GM18520 (cell line): ENCODE measurements at regions not wholly inside any gene's neighbourhood (a gene's known extent, or its start where the extent isn't known, plus 50 kb on each side); places are given as distances from the start of the nearest gene placed in this dataset.

Experiments used
- ATAC-seq: cut with Tn5 transposase; IDR thresholded peaks from one replicate; pipeline ENCODE4 v1.9.1; 2021; ENCODE audit not compliant: unreplicated experiment

- ATAC-seq = no peak
Measured at GRCh38 chr10:52642208-52642607, 130.4 kb downstream of the MBL2 start.

- no peak for ATAC-seq
Measured at GRCh38 chr10:52644373-52645186, 128.0 kb downstream of the MBL2 start.

GRCh38 chr10:52645187-52645758, 127.3 kb downstream of the MBL2 start:
- no peak for ATAC-seq

GRCh38 chr10:52649511-52649910, 123.1 kb downstream of the MBL2 start:
- ATAC-seq = no peak

- ATAC-seq = no peak
Measured at GRCh38 chr10:52650873-52651272, 121.7 kb downstream of the MBL2 start.

- ATAC-seq = no peak
Measured at GRCh38 chr10:52651293-52651692, 121.3 kb downstream of the MBL2 start.

- no peak for ATAC-seq
Measured at GRCh38 chr10:52652431-52653262, 119.9 kb downstream of the MBL2 start.

GRCh38 chr10:52653263-52653909, 119.2 kb downstream of the MBL2 start:
- ATAC-seq = no peak

- ATAC-seq = no peak
Measured at GRCh38 chr10:52654201-52654600, 118.4 kb downstream of the MBL2 start.

- no peak for ATAC-seq
Measured at GRCh38 chr10:52658112-52658511, 114.5 kb downstream of the MBL2 start.

- no peak for ATAC-seq
Measured at GRCh38 chr10:52659085-52659484, 113.5 kb downstream of the MBL2 start.

GRCh38 chr10:52662256-52662655, 110.3 kb downstream of the MBL2 start:
- no peak for ATAC-seq

GRCh38 chr10:52663161-52663560, 109.4 kb downstream of the MBL2 start:
- ATAC-seq = no peak

GRCh38 chr10:52664629-52665028, 108.0 kb downstream of the MBL2 start:
- no peak for ATAC-seq

GRCh38 chr10:52665821-52666220, 106.8 kb downstream of the MBL2 start:
- ATAC-seq = no peak

GRCh38 chr10:52666931-52667330, 105.7 kb downstream of the MBL2 start:
- no peak for ATAC-seq

GRCh38 chr10:52668024-52668423, 104.6 kb downstream of the MBL2 start:
- no peak for ATAC-seq

- no peak for ATAC-seq
Measured at GRCh38 chr10:52672880-52673279, 99.7 kb downstream of the MBL2 start.

- no peak for ATAC-seq
Measured at GRCh38 chr10:52673468-52673867, 99.1 kb downstream of the MBL2 start.

- ATAC-seq = no peak
Measured at GRCh38 chr10:52674474-52674873, 98.1 kb downstream of the MBL2 start.

- ATAC-seq = no peak
Measured at GRCh38 chr10:52677086-52677485, 95.5 kb downstream of the MBL2 start.
